Testis (tissue), 2 donors: ENCODE measurements at regions not wholly inside any gene's neighbourhood (a gene's known extent, or its start where the extent isn't known, plus 50 kb on each side); places are given as distances from the start of the nearest gene placed in this dataset.
A peak's percentile ranks its signal among the peaks of the same experiment; 100 is the strongest.

Experiments
- DNase-seq: peaks from one replicate; pipeline ENCODE4 v3.0.0-alpha.2; 2019
- H3K27ac ChIP-seq, 2 donors: fragments of 200-600 bp; sonication (generic); one replicate each; pipeline ENCODE4 v1.5.1; 2019
- H3K27me3 ChIP-seq: fragments of 200-600 bp; sonication (generic); one replicate; pipeline ENCODE4 v1.5.1; 2019
- H3K36me3 ChIP-seq: fragments of 200-600 bp; sonication (generic); one replicate; pipeline ENCODE4 v1.5.1; 2017; ENCODE audit warnings: low read depth; ENCODE audit errors: missing control alignments
- H3K4me1 ChIP-seq: fragments of 200-600 bp; sonication (generic); one replicate; pipeline ENCODE4 v1.5.1; 2019
- H3K4me3 ChIP-seq, 2 donors: fragments of 200-600 bp; sonication (generic); one replicate each; pipeline ENCODE4 v1.5.1; 2017 to 2019
- H3K9me3 ChIP-seq: fragments of 200-600 bp; sonication (generic); one replicate; pipeline ENCODE4 v1.5.1; 2017
- POLR2A ChIP-seq: fragments of 450-650 bp; IDR thresholded peaks from one replicate; pipeline ENCODE4 v1.6.1; 2017; ENCODE audit warnings: antibody characterized with exemption, mild to moderate bottlenecking, moderate library complexity
- WGBS, 2 donors: methylation state at CpG; one replicate each; pipeline ENCODE4 v1.1.5; 2018; 5-methylcytosine and 5-hydroxymethylcytosine counted together
- intact Hi-C: fragments of 100-400 bp; cut with DNase I; formaldehyde crosslinking; loops from one replicate; pipeline ENCODE4 v1.15.1; 2023; ENCODE audit warnings: low total_unique reads
- TF ChIP-seq, protein P1 (sequence below), 3 experiments: fragments of 450-650 bp in 2 of 3; fragments of 200-600 bp in 1 of 3; sonication (generic) in 1 of 3; IDR thresholded peaks; one replicate each; pipeline ENCODE4 v1.5.1; 2016 to 2019; ENCODE audit warnings: antibody characterized with exemption in 3 of 3, mild to moderate bottlenecking in 2 of 3, moderate library complexity in 1 of 3

- Histone ChIP-seq H3K27me3 (no peaks in the 10 kb centered on the region), H3K27ac (no peak overlapping the region), H3K4me3 (no peak overlapping the region), H3K4me1 (peaks cover 16% of the 10 kb centered on the region), H3K9me3 (no peaks in the 10 kb centered on the region), H3K36me3 (no peaks in the 10 kb centered on the region)
- 98 to 99% methylated on average over 4 of the region's 4 CpGs for WGBS, 2 donors
- no peak for TF ChIP-seq POLR2A
- TF ChIP-seq, protein P1, sequence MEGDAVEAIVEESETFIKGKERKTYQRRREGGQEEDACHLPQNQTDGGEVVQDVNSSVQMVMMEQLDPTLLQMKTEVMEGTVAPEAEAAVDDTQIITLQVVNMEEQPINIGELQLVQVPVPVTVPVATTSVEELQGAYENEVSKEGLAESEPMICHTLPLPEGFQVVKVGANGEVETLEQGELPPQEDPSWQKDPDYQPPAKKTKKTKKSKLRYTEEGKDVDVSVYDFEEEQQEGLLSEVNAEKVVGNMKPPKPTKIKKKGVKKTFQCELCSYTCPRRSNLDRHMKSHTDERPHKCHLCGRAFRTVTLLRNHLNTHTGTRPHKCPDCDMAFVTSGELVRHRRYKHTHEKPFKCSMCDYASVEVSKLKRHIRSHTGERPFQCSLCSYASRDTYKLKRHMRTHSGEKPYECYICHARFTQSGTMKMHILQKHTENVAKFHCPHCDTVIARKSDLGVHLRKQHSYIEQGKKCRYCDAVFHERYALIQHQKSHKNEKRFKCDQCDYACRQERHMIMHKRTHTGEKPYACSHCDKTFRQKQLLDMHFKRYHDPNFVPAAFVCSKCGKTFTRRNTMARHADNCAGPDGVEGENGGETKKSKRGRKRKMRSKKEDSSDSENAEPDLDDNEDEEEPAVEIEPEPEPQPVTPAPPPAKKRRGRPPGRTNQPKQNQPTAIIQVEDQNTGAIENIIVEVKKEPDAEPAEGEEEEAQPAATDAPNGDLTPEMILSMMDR (IDR thresholded peaks at IDR 0.05): no peak
- DNase-seq: no peak
- intact Hi-C loops: no loop called here
Observed at GRCh38 chr1:234909851-234910250, 218.8 kb downstream of the TOMM20 start.

DNA sequence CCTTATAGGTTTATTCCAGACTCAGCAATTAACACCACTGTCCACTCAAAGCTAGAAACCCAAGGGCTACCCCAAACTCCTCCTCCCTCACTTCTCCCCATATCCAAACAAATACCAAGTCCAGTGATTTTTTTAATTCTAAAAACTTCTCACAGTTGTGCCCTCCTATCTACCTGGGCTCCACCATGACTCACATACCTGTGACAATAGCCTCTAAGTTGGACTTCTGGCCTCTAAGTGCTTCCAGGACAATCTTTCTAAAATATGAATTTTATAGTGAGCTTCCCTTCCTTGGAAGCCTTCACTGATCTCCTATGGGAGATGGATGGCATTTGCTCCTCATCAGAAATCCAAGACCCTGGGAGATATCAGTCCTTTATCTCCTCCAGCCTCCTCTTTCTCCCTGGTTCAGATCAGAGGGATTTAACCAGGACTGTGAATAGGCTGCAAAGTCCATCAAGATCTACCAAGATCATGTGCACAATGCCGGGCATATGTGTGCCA is 219.3 kb downstream of the TOMM20 start:
- intact Hi-C loops: no loop called here
- peaks cover 16% of the 10 kb centered on the region for H3K4me1 ChIP-seq
- H3K27me3 ChIP-seq: no peaks in the 10 kb centered on the region
- no peak overlapping the region for H3K4me3 ChIP-seq
- no peaks in the 10 kb centered on the region for H3K36me3 ChIP-seq
- no peak overlapping the region for H3K27ac ChIP-seq
- H3K9me3 ChIP-seq: no peaks in the 10 kb centered on the region
- TF ChIP-seq, protein P1 (IDR thresholded peaks at IDR 0.05): no peak
- no peak for TF ChIP-seq POLR2A
- 89 to 100% methylated on average over 1 of the region's 1 CpG for WGBS, 2 donors
- DNase-seq: no peak

DNA sequence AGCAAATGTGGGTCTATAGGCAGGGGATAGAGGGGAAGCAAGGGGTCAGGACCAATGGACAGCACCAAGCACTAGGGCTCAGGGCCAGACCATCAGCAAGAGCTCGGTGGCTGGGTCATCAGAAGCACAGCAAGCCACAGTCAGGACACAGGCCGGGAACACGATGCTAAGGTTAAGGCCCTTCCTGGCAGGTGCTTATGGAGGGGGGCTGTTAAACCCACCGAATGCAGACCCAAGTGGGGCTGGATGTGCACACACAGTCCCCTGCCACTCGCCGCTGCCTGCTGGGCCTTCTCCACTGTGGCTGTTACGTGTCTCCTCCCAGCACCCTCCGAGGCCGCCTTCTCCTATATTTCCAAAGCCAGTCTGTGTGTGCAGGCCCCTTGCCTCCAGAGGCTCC is 220.1 kb downstream of the TOMM20 start:
- H3K36me3 ChIP-seq: no peaks in the 10 kb centered on the region
- H3K27ac ChIP-seq: peak overlapping the region in 1 of 2 donors; percentile 67
- H3K4me1 ChIP-seq: peaks cover 16% of the 10 kb centered on the region
- intact Hi-C loops: no loop called here
- TF ChIP-seq POLR2A: no peak
- TF ChIP-seq, protein P1 (IDR thresholded peaks at IDR 0.05): no peak
- 72 to 77% methylated on average over 7 to 9 of the region's 9 CpGs for WGBS, 2 donors
- no peak for DNase-seq
- H3K9me3 ChIP-seq: no peaks in the 10 kb centered on the region
- no peak overlapping the region for H3K4me3 ChIP-seq
- H3K27me3 ChIP-seq: no peaks in the 10 kb centered on the region

- Histone ChIP-seq H3K27me3 (no peaks in the 10 kb centered on the region), H3K4me3 (no peak overlapping the region), H3K4me1 (peaks cover 16% of the 10 kb centered on the region), H3K9me3 (no peaks in the 10 kb centered on the region), H3K27ac (peak overlapping the region in 1 of 2 donors; percentile 67), H3K36me3 (no peaks in the 10 kb centered on the region)
- 49 to 59% methylated on average over 6 of the region's 6 CpGs for WGBS, 2 donors
- intact Hi-C loops: no loop called here
- DNase-seq: no peak
- TF ChIP-seq, protein P1 (IDR thresholded peaks at IDR 0.05): no peak
- TF ChIP-seq POLR2A: no peak
Observed at GRCh38 chr1:234907940-234908405, 220.7 kb downstream of the TOMM20 start.
